GM21447 (cell line): ENCODE measurements at regions not wholly inside any gene's neighbourhood (a gene's known extent, or its start where the extent isn't known, plus 50 kb on each side); places are given as distances from the start of the nearest gene placed in this dataset.
A peak's percentile ranks its signal among the peaks of the same experiment; 100 is the strongest.

Experiments used
- ATAC-seq: cut with Tn5 transposase; IDR thresholded peaks from one replicate; pipeline ENCODE4 v1.9.1; 2021; ENCODE audit not compliant: unreplicated experiment

DNA sequence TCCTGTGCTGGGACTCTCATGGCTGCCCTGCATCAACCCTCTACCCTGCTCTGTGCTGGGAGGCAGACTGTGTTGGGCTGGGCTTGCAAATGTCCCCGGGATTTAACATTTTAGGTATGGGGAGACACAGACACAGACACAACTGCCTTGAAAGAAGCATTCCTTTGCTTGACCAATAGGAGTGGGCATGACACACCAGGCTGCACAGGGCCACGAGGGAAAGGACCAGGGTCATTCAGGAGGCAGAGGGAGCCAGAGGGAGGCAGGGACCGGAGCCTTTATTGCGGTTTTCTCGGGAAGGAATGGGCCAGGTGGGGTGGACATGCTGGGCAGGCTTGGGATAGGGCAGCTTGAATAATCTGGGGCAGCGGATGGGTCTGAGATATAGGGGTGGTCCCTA lies 238.7 kb upstream of the COPS8 start:
- ATAC-seq, result no peak

DNA sequence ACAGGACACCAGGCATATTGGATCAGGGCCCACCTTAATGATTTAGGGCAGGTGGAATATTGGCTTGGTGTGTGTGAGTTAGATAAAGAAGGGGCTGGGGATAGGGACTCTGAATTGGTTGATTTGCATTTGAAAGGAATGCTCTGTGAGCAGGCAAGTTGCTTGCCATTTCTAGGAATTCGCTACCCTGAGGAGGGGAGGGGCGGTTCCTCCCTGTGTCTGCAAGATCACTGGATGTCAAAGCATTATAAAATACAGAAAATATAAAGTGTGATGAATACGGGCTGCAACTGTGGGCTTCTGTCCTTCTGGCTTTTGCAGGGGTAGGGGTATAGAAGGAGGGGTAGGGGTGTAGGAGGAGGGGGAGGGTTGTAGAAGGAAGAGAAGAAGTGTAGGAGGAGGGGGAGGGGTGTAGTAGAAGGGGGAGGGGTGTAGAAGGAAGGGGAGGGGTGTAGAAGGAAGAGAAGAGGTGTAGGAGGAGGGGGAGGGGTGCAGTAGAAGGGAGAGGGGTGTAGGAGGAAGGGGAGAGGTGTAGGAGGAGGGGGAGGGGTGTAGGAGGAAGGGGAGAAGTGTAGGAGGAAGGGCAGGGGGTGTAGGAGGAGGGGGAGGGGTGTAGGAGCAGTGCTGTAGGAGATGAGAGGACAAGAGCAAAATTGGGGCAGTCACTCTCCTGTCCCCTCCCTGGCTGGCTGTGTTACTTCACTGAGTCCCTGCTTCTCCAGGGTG lies 238.0 kb upstream of the COPS8 start:
- ATAC-seq, result no peak

DNA sequence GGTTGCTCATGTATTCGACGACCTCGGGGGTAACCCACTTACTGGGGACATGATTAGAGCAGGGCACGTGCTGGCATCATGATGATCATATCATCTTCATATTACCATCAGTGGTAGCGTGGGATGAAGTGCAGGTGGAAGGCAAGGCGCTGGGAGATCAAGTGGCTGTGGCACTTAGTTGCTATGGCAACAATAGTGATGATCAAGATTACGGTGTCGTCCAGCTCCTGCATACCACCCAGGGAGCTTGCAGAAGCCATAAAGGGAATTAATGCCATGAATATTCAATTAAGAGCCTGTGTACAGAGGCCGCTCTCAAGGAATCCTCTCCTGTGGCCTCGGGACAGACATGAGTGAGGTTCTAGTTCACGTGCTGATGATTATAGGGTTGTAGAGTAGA lies 237.2 kb upstream of the COPS8 start:
- ATAC-seq, result no peak

DNA sequence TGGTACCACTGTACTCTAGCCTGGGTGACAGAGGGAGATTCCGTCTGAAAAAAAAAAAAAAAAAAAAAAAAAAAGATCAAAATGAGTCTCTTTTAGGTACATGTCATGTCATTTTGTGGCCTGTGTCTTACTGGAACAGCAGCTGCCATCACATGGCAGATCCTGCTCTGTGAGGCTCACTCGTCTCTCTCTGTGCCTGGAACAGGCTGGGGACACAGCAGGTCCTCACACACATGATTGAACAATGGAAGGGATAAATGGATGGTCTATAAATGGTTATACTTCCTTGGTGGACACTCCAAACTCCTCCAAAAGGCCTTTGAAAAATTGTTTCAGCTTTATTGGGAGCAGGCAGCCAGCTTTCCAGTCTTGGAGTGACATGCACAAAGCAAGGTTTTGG lies 236.2 kb upstream of the COPS8 start:
- ATAC-seq, result no peak

DNA sequence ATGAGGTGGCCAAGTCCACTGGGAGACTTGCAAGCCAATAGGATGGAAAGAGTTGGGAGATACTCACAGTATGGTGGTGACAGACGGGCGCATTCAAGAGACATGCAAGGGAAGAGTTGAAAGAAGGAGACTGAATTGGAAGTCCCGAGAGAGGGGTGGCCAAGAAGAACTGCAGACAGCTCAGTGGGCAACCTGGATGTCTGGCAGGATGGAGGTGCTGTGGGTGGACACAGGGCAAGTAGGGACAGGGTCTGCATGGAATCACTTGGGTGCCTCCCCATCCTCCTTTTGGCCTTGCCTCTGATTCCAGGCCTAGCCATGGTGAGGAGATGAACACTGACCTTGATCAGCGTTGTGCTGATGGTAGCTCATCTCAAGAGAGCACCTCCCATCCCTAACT lies 235.7 kb upstream of the COPS8 start:
- no peak for ATAC-seq

DNA sequence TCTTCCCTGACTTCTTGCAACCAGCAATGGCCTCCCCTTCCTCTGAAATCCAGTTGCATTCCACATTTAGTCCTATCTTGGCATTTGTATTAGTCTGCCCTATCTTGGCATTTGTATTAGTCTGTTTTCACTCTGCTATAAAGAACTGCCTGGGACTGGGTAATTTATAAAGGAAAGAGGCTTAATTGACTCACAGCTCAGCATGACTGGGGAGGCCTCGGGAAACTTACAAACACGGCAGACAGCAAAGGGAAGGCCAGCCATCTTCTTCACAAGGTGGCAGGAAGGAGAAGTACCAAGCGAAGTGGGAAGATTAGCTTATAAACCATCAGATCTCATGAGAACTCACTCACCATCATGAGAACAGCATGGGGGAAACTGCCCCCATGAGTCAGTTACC lies 234.5 kb upstream of the COPS8 start:
- no peak for ATAC-seq

DNA sequence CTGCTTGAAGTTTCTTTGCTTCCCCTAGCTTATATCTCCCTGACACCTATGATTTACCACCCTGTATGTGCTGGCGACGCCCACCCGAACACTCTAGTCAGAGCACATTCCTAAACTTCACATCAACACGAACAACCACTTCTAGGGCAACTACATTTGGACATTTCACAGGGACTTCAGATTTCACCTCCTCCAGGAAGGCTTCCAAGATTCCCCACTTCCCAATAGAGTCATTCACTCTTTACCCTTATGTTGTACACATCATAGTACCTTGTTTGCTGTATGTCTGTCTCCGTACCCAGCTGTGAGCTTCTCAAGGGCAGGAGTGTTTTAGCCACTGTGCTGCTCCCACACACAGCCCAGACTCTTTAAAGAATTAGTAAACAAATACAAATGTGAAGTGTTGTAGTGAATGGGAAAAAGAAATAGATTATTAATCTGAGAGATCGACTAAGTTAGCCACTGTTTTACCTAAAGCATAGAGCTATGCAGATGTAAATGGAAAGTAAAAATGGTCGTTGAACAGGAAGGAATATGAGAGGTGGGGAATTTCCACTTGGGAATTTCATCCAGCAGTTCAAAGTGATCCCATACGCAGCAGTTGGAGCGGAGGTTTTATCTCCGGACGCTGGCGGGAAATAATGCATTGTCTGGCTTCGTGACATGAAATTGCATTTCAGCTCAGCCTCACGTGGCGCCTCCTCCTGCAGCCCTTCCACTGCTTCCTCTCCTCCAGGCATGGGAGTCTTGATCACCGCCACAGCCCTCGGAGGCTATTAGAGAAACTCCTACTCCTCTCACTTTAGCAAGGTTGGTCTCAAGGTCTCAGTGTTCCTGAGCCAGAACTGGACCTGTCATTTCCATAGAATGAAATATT lies 233.4 kb upstream of the COPS8 start:
- no peak for ATAC-seq

DNA sequence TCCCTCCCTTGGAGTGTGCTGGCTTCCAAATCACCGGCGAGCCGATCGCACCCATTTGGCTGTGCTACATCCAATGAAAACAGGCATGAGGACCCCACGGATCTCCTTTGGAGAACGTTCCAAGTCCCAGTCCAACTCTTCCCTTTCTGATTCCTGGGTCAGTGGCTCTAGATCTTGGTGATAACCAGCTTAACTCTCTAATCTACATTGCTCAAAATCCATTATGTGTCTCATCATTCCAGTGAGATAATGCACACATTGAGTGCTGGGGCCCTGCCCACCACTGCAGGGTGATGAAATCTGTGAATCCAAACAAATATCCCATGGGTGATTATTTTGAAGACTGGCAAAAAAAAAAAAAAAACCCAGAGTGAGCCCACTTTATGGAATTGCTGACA lies 232.7 kb upstream of the COPS8 start:
- no peak for ATAC-seq

DNA sequence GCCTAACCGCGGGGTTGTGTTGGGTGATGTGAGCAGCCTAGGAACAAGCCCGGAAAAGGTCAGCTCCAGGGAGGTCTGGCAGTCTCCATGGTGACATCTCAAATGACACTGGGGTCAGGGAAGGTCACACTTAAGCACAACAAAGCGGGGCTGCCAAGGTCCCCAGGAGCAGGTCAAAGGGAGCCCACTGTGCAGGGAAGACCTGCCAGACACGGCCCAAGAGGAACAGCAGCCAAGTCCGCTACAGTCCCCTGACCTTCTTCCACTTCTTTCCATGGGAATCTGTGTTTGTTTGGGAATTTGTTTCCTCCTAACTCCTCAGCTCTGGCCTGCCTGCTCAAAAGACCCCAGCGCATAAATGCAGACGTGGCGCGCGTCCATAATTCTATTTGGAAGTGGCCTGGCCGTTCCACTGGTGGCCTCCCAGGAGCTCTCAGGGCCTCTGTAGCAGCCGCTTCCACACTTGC lies 232.1 kb upstream of the COPS8 start:
- no peak for ATAC-seq

DNA sequence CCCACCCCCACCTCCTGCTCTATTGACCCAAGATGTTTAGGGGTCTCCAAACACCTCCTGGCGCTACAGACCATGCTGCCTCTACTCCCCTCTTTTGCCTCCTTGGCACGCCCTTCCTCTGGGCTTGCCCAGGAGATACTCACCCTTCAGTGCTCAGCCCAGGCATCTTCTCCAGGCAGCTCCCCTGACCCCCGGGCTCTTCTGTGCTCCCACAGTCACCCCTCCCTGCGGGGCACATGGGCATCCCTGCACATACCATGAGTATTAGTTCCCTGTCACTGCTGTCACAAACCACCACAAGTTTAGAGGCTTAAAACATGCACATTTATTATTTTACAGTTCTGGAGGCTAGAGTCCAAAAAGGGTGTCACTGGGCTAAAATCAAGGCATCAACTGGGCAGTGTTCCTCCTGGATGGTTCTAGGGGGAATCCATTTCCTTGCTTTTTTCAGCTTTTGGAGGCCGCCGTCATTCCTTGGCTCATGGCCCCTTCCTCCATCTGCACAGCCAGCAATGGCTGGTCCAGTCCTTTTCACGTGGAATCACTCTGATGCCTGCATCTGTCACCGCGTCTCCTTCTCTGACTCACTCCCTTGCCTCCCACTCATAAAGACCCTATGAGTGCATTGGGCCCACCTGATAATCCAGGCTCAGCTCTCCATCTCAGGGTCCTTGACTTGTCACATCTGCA lies 230.4 kb upstream of the COPS8 start:
- ATAC-seq, result no peak

DNA sequence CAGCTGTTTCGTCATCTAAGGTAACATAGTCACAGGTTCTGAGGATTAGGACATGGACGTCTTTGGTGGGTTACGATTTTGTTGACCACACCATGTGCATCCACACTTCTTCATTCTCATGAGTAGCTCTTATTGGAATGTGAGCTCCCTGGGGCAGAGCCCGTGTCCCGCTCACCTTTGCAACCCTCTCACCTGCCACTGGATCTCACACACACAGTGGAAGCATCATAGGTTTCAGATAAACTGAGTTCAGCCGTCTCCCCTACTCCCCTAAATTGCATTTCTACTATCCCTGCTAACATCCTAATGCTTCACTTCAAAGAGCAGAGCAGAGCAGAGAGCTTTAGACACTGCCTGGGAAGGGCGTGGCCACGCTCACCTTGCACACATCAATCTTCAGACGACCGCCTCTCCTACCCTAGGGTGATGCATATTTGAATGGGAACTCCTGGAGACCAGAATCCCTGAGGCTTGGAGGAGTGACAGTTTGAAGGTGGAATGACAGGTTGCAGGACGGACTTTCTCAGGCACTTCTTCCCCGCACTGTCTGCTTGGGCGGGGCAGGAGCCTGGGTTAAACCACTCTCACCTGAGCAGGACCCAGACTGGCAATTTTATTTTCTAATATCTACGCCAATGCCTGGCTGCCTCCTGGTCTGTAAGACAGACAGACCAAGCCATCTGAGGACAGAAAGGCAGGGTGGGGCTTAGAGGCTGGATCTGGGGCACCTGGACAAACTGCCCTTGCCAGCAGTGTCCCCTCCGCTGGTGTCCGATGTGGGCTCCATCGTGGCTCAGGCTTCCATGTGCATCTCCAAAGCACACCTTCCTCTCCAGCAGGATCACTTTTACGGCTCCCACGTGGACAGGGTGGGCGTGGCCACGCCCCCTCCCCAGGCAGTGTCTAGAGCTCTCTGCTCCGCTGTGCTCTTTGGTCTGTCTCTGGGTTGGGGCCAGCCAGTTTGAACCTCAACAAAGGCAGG lies 229.5 kb upstream of the COPS8 start:
- no peak for ATAC-seq

DNA sequence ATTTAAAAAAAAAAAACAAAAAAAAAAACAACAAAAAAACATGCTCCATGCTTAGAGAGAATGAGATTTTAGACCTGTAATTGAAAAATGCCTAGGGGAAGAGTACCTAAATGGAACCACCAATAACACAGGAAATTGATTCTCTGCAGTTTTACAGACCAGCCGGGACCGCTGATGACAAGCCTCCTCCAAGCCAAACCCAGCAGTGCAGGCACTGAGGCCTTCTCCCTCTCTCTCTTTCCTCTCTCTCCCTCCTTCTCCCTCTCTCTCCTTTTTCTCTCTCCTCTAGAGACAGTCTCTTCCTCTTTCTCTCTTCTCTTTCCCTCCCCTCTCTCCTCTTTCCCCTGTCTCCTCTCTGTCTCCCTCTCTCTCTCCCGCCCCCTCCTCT lies 228.8 kb upstream of the COPS8 start:
- ATAC-seq, result no peak

DNA sequence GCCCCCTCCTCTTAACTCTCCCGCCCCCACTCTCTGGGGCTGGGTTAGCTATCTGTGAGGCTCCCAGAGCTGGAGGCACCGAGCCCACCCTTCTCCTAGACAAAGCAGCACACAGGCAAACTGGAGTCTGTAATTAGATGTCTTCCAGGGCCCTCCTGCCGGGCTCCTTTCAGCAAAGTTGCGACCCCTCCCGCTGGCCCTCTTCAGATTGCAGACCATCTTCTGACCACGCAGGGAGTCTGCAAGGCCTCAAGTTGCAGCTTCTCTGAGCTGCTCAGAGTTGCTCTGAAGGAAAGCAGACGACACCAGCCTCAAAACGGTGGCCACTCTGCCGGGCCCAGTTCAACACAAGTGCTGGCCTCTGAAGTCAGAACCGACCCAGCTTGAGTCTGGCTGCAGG lies 228.4 kb upstream of the COPS8 start:
- ATAC-seq, result no peak

DNA sequence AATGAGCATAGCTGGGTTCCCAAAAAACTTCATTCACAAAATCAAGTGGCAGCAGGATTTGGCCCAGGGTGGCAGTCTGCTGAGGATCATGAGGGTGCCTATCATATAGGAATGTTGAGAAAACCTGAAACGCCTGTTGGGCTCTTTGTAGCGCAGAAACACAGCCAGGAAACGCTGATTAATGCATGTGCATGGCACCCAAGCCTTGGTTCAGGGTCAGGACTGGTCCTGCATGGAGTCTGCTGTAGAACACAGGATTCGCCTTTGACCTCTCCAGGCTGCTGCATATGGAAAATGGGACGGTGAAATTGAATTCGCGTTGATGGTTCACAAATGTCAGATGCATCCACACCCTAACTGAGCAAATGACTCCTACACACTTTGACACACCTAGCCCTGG lies 227.9 kb upstream of the COPS8 start:
- no peak for ATAC-seq

DNA sequence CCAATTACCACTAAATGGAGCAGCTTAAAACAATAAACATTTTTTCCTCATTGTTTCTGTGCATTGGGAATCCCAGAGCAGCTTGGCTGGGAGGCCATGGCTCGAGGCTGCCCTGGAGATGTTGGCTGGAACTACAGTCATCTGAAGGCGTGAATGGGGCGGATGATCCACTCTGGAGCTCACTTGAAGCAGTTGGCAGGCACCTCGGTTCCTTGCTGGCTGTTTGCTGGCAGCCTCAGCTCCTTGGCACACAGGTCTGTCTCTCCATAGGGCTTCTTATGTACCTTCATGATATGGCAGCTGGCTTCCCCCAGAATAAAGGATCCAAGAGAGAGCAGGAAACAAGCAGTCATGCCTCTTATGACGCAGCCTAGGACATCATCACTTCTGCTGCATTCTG lies 227.0 kb upstream of the COPS8 start:
- no peak for ATAC-seq

DNA sequence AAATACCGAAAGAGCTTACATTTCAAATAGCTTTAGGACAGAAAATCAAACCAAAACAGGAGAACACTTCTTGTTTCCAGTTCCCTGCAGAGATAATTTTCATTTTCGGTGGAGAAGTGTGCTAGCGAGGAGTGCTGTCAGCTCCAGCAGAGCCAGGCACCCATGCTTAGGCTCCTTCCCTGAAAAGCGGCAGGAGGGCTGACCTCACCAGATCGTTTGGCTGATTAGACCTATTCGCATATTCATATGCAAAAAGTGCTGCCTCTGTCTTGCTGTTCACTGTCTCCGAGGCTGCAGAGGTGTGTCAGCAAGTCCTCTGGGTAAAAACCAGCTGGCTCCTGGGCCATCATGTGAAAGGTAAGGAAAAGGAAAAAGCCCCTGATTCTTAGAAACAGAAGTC lies 225.8 kb upstream of the COPS8 start:
- ATAC-seq, result no peak

DNA sequence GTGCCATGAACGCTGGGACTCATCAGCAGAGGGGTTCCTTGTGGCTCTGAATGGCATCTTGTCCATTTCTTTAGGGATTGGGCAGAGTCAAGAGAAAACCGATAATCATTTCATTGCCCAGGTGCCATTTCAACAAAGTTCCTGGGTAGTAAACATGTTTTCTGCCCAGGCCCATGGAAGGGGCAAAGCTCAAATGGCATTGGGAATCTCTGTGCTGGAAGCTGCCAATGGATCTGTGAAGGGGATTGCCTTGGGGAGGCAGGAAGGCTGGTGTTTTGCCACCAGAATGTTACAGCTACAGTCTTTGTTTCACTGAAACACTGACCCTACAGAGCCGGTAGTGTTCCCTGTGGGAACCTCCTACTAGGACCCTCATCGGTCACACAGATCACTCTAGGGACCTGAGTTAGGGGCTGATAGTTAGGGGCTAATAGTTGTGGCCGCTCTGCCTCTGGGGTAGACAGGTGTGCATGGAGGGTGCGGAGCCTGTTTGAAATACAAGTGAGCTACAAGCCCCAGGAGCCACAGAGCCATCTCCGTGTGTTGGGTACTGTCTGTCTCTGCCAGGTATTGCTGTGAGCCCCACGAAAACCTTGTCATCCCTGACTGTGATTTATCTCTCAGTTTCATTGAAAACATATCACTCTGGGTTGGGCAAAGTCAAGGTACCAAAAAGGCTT lies 224.4 kb upstream of the COPS8 start:
- no peak for ATAC-seq

DNA sequence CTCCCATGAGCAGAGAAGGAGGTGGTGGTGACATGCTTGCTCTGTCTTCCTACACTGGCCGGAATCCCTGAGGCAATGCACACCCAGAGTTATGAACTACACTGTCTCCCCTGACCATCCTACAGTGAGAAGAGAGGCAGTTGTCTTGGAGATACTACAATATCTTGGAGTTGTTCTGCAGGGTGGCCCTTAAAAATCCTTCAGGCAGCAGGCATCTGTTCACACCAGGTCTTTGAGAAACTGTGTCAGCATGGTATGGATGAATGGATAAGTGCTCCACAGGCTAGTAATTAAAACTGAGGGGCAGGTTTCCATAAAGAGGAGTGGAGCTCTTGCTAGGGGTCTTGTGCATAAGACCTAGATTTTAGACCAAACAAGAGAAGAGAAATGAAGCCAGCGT lies 223.7 kb upstream of the COPS8 start:
- no peak for ATAC-seq

DNA sequence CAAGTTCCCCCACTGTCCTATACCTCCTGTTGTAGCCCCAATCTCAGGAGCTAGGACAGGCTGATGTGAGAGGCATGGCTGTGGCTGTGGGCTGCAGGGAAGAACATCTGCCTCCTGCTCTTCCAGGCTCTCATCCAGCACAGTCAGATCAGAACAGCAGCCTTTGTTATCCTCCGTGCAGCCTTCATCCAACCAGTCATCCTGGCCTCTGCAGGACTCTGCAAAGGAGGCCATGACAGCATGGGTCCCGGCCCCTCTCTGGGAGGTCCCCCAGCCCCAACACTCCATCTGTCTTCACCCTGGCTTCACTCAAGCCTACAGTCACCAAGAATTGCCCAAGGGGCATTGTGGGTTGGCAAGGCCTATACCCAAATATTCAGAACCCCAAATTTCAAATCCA lies 223.2 kb upstream of the COPS8 start:
- peak; percentile 15 for ATAC-seq
